Aorta (tissue), 5 donors: ENCODE measurements at regions not wholly inside any gene's neighbourhood (a gene's known extent, or its start where the extent isn't known, plus 50 kb on each side); places are given as distances from the start of the nearest gene placed in this dataset.

Source experiments
- ATAC-seq: fragments of 200-7000 bp; cut with Tn5 transposase; one replicate; pipeline ENCODE4 v1.9.1; 2022; ENCODE audit warnings: moderate library complexity; ENCODE audit not compliant: low FRiP score
- DNase-seq, 2 donors: peaks; one replicate each; pipeline ENCODE4 v3.0.0-alpha.2; 2020
- H3K27ac ChIP-seq, 2 donors: one replicate each; pipeline ENCODE4 v1.5.1; 2013; ENCODE audit warnings: low read length in 2 of 2, mild to moderate bottlenecking in 2 of 2, moderate library complexity in 2 of 2, control low read depth in 1 of 2, inconsistent platforms in 1 of 2, low read depth in 1 of 2
- H3K27me3 ChIP-seq, 2 donors: one replicate each; pipeline ENCODE4 v1.6.1; 2013; ENCODE audit warnings: control low read depth in 1 of 2, low read length in 1 of 2, mild to moderate bottlenecking in 1 of 2, moderate library complexity in 1 of 2; ENCODE audit not compliant: insufficient read depth in 2 of 2, control insufficient read depth in 1 of 2
- H3K36me3 ChIP-seq, 2 donors: one replicate each; pipeline ENCODE4 v1.6.1; 2013; ENCODE audit warnings: control low read depth in 1 of 2, low read length in 1 of 2, mild to moderate bottlenecking in 1 of 2; ENCODE audit not compliant: insufficient read depth in 2 of 2, control insufficient read depth in 1 of 2
- H3K4me1 ChIP-seq, 2 donors: one replicate each; pipeline ENCODE4 v1.6.1; 2013; ENCODE audit warnings: low read length in 2 of 2, control low read depth in 1 of 2, mild to moderate bottlenecking in 1 of 2, moderate library complexity in 1 of 2; ENCODE audit not compliant: insufficient read depth in 2 of 2, control insufficient read depth in 1 of 2
- H3K4me3 ChIP-seq, 2 donors: one replicate each; pipeline ENCODE4 v1.5.1; 2013; ENCODE audit warnings: low read length in 2 of 2, control low read depth in 1 of 2, mild to moderate bottlenecking in 1 of 2
- H3K9me3 ChIP-seq: one replicate; pipeline ENCODE4 v1.6.1; 2013; ENCODE audit warnings: mild to moderate bottlenecking, low read length; ENCODE audit not compliant: control insufficient read depth
- WGBS, 2 donors: extraction: QIAGEN DNeasy Blood & Tissue Kit; methylation state at CpG; one replicate each; pipeline ENCODE4 v1.1.7; 2013; 5-methylcytosine and 5-hydroxymethylcytosine counted together
- intact Hi-C, 2 donors: fragments of 100-400 bp; cut with DNase I; formaldehyde crosslinking; loops; one replicate each; pipeline versions ENCODE4 v1.14.2 to v1.15.0; 2022
- donor health status: healthy with polysubstance abuse.
- donor health status: Bipolar disorder and iron deficiency.
- donor health status: DM: no; HTN: no; CAD: no.
- donor health status: DM: no; HTN: no; CAD: no.
- donor health status: DM: yes; HTN: yes; CAD: no.

- 88 to 92% methylated on average over 6 of the region's 6 CpGs for WGBS, 2 donors
- intact Hi-C loops = no loop called here
Measured at GRCh38 chr4:130542953-130543352, 1447.0 kb downstream of the C4orf33 start.

GRCh38 chr4:130545171-130545570, 1449.2 kb downstream of the C4orf33 start:
- Histone ChIP-seq H3K36me3 (no peaks in the 10 kb centered on the region), H3K27me3 (no peaks in the 10 kb centered on the region), H3K9me3 (no peaks in the 10 kb centered on the region), H3K4me3 (no peak overlapping the region), H3K27ac (no peak overlapping the region), H3K4me1 (no peaks in the 10 kb centered on the region)
- 65 to 74% methylated on average over 3 of the region's 3 CpGs for WGBS, 2 donors
- ATAC-seq = no peak
- no peak for DNase-seq
- intact Hi-C loops = no loop called here

More at GRCh38 chr4:130542953-130543352, 1447.0 kb downstream of the C4orf33 start:
- Histone ChIP-seq H3K4me1 (no peaks in the 10 kb centered on the region), H3K27ac (no peak overlapping the region), H3K27me3 (no peaks in the 10 kb centered on the region), H3K36me3 (no peaks in the 10 kb centered on the region), H3K9me3 (no peaks in the 10 kb centered on the region), H3K4me3 (no peak overlapping the region)
- no peak for ATAC-seq
- DNase-seq = no peak

- H3K36me3 ChIP-seq = no peaks in the 10 kb centered on the region
- H3K4me3 ChIP-seq = no peak overlapping the region
- H3K27ac ChIP-seq = no peak overlapping the region
- no peaks in the 10 kb centered on the region for H3K4me1 ChIP-seq
- H3K9me3 ChIP-seq = no peaks in the 10 kb centered on the region
- WGBS, 2 donors = 38% methylated on average over 2 of the region's 2 CpGs
- DNase-seq (no peak), ATAC-seq (no peak)
- intact Hi-C loops = no loop called here
- no peaks in the 10 kb centered on the region for H3K27me3 ChIP-seq
Measured at GRCh38 chr4:130545596-130545995, 1449.6 kb downstream of the C4orf33 start.

- Histone ChIP-seq H3K27me3 (no peaks in the 10 kb centered on the region), H3K36me3 (no peaks in the 10 kb centered on the region), H3K9me3 (no peaks in the 10 kb centered on the region), H3K4me1 (no peaks in the 10 kb centered on the region), H3K27ac (no peak overlapping the region), H3K4me3 (no peak overlapping the region)
- 41 to 43% methylated on average over 2 of the region's 2 CpGs for WGBS, 2 donors
- DNase-seq (no peak), ATAC-seq (no peak)
- intact Hi-C loops = no loop called here
Measured at GRCh38 chr4:130559268-130559667, 1463.3 kb downstream of the C4orf33 start.

- H3K27ac ChIP-seq = no peak overlapping the region
- intact Hi-C loops = no loop called here
- 17 to 18% methylated on average over 8 of the region's 8 CpGs for WGBS, 2 donors
- H3K4me3 ChIP-seq = peak overlapping the region in 1 of 2 donors; percentile 55
- peak; percentile 83 for ATAC-seq
- no peaks in the 10 kb centered on the region for H3K9me3 ChIP-seq
- no peaks in the 10 kb centered on the region for H3K27me3 ChIP-seq
- DNase-seq = peak; percentile 58 to 75
- no peaks in the 10 kb centered on the region for H3K4me1 ChIP-seq
- no peaks in the 10 kb centered on the region for H3K36me3 ChIP-seq
Measured at GRCh38 chr4:130563185-130563888, 1467.4 kb downstream of the C4orf33 start.

GRCh38 chr4:130563889-130564418, 1468.0 kb downstream of the C4orf33 start:
- Histone ChIP-seq H3K36me3 (no peaks in the 10 kb centered on the region), H3K27me3 (no peaks in the 10 kb centered on the region), H3K4me3 (peak overlapping the region; percentile 24 to 55), H3K27ac (no peak overlapping the region), H3K9me3 (no peaks in the 10 kb centered on the region), H3K4me1 (no peaks in the 10 kb centered on the region)
- DNase-seq (no peak), ATAC-seq (peak; percentile 19)
- intact Hi-C loops = no loop called here
- WGBS, 2 donors = 14 to 26% methylated on average over 1 of the region's 1 CpG

- DNase-seq = no peak
- intact Hi-C loops = no loop called here
- Histone ChIP-seq H3K36me3 (no peaks in the 10 kb centered on the region), H3K27ac (no peak overlapping the region), H3K4me1 (no peaks in the 10 kb centered on the region), H3K4me3 (no peak overlapping the region), H3K27me3 (no peaks in the 10 kb centered on the region), H3K9me3 (no peaks in the 10 kb centered on the region)
- WGBS, 2 donors = 85% methylated on average over 1 of the region's 1 CpG
- ATAC-seq = no peak
Measured at GRCh38 chr4:130568746-130569145, 1472.8 kb downstream of the C4orf33 start.

- WGBS, 2 donors = 58 to 63% methylated on average over 1 of the region's 1 CpG
- intact Hi-C loops = no loop called here
Measured at GRCh38 chr4:130573742-130574141, 1477.8 kb downstream of the C4orf33 start.

GRCh38 chr4:130574215-130574614, 1478.3 kb downstream of the C4orf33 start:
- no peak overlapping the region for H3K4me3 ChIP-seq
- H3K4me1 ChIP-seq = no peaks in the 10 kb centered on the region
- 73 to 78% methylated on average over 2 of the region's 2 CpGs for WGBS, 2 donors
- no peak overlapping the region for H3K27ac ChIP-seq
- intact Hi-C loops = no loop called here
- H3K9me3 ChIP-seq = no peaks in the 10 kb centered on the region
- ATAC-seq (no peak), DNase-seq (no peak)
- H3K36me3 ChIP-seq = no peaks in the 10 kb centered on the region
- H3K27me3 ChIP-seq = no peaks in the 10 kb centered on the region

More at GRCh38 chr4:130573742-130574141, 1477.8 kb downstream of the C4orf33 start:
- Histone ChIP-seq H3K27ac (no peak overlapping the region), H3K27me3 (no peaks in the 10 kb centered on the region), H3K4me1 (no peaks in the 10 kb centered on the region), H3K9me3 (no peaks in the 10 kb centered on the region), H3K36me3 (no peaks in the 10 kb centered on the region), H3K4me3 (no peak overlapping the region)
- DNase-seq (no peak), ATAC-seq (no peak)
